AG08395 (cell line): ENCODE measurements at regions not wholly inside any gene's neighbourhood (a gene's known extent, or its start where the extent isn't known, plus 50 kb on each side); places are given as distances from the start of the nearest gene placed in this dataset.
"Not testable (repeated sequence)": the region's sequence is repeated elsewhere in the genome, so short reads cannot be mapped to it uniquely, and the experiment has no call there.

Source experiments
- DNase-seq: peaks from one replicate; pipeline ENCODE4 v3.0.0; 2012; ENCODE audit warnings: mixed read lengths, low spot score

GRCh38 chr21:20167059-20167458 lies 831.1 kb upstream of the NCAM2 start:
- no peak for DNase-seq

- DNase-seq = no peak
Measured at GRCh38 chr21:20169812-20170576, 828.2 kb upstream of the NCAM2 start.

DNA sequence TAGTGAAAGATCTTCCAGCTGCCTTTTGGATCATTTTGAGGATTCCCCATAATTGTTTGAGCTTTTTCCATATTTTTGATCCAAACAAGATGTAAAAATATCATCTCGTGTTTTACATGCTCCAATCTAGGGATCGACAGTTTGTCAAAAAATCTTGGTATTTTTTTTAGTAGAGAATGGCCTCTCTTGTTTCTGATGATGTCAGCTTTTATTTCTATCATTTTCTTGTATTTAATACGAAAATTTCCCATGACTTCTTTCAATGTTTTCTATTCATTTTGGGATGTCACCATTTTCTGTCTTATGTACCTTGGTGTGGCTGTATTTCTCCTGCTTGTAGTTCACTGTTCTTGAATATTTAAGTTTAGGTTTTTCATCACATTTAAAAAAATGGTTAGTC lies 812.0 kb upstream of the NCAM2 start:
- DNase-seq = no peak

GRCh38 chr21:20187028-20187427 lies 811.2 kb upstream of the NCAM2 start:
- no peak for DNase-seq

- not testable (repeated sequence) for DNase-seq
Measured at GRCh38 chr21:20201323-20201722, 796.9 kb upstream of the NCAM2 start.

DNA sequence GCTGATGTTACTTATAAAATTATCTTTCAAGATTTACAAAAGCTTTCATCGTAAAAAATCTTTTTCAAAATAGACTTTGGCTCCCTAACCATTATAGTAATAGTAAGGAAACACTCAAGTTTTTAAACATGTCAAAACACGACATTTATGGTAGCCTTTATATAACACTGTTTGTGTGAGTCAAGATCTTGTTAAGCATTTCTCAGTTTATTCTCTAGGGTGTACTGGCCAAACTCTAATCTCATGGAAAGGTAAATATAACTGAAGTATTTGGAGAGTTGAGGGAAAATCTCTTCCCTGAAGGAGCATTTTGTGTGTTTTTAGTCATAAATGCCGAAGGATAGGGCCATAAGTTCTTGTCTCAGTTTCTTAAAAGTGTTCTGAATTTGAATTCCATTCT lies 790.9 kb upstream of the NCAM2 start:
- DNase-seq = no peak

DNA sequence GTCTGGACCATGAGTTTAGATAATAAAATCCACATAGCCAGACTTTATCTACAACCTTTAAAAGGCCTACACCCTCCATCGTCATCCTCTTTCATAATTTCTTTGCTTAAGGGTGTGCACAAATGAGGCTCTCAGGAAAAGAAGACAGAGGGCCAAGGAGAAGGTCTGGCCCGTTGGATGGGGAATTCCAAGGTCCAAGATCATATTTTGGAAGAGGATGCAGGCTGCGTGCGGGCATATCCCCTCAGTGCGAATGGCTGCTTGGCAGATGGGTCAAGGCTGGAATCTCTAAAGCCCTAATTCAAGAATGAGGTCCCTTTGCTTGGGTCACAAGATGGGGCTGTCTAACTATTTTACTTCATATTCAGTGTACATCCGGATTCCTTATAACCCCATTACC lies 782.2 kb upstream of the NCAM2 start:
- no peak for DNase-seq

DNA sequence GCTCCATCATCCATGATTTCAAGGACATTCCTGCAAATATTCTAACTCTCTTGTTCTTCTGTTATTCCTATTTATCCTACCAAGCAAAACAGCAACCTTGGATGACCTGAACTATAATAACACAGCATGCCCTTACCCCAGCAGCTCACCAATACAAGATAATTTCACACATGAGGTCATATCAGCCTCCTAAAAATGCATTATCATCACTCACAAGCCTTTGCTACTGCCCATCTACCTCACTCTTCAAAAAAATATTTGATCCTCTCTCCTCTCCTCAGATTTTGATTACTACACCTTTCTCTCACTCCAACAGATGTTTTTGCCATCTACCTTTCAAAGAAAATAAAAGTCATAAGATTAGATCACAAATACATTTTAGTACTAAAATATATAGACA lies 777.6 kb upstream of the NCAM2 start:
- DNase-seq = no peak

- not testable (repeated sequence) for DNase-seq
Measured at GRCh38 chr21:20221981-20222380, 776.2 kb upstream of the NCAM2 start.

DNA sequence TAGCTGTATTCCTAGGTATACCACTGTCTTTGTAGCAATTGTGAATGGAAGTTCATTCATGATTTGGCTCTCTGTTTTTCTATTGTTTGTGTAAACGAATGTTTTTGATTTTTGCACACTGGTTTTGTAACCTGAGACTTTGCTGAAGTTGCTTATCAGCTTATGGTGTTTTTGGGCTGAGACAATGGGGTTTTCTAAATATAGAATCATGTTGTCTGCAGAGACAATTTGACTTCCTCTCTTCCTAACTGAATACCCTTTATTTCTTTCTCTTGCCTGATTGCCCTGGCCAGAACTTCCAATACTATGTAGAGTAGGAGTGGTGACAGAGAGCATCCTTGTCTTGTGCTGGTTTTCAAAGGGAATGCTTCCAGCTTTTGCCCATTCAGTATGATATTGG lies 761.6 kb upstream of the NCAM2 start:
- DNase-seq = not testable (repeated sequence)

DNA sequence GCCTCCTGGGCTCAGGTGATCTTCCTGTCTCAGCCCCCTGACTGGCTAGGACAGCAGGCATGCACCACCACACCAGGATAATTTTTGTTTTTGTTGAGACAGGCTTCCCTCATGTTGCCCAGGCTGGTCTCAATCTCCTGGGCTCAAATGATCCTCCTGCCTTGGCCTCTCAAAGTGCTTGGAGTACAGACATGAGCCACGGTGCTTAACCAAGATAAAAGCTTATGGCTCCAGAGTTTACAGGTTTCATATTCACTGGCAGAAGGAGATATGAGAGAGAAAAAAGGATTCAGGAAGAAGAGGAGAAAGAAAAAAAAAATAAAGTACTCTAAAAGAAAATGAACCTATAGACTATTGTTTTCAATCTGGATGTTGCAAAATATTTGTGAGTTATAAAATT lies 748.8 kb upstream of the NCAM2 start:
- no peak for DNase-seq

- no peak for DNase-seq
Measured at GRCh38 chr21:20250337-20250736, 747.9 kb upstream of the NCAM2 start.

DNA sequence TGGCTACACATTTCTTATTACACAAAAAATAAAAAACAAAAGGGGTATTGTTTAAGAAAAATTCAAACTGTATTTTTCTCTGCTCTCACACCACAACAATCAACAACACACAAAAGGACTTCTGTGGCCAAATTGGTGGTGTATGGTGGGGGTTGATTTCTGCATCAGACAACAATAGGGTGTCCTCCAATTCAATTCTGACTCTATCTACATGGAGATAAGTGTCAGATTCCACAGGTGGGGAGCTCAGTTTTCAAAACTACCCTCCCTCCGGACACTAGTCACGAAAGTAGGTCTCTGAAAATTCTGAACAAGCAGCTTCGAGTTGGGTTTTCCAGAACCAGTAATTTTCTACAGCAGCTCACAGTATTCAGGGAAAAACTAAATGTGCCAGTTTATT lies 744.9 kb upstream of the NCAM2 start:
- no peak for DNase-seq

GRCh38 chr21:20254964-20255363 lies 743.2 kb upstream of the NCAM2 start:
- DNase-seq = no peak

- no peak for DNase-seq
Measured at GRCh38 chr21:20257052-20257740, 741.0 kb upstream of the NCAM2 start.

DNA sequence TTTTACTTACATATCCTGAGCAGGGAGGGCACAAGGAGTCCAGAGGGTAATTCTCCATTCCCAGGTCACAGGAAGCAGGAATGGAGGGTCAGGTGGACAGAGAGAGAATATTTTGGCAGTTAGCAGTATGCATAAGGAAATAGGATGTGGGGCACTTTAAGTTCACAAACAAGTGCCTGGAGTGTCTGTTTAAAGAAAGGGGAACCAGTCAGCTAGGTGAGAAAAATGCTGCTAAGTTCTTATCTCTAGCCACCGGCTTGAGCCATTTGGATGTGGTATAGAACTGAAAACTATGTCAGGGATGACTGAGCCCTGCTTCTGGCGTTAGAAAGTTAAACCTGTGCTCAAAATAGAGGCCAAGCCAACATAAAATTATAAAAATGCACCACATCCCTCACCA lies 739.7 kb upstream of the NCAM2 start:
- DNase-seq = no peak

GRCh38 chr21:20259031-20259867 lies 739.0 kb upstream of the NCAM2 start:
- no peak for DNase-seq

DNA sequence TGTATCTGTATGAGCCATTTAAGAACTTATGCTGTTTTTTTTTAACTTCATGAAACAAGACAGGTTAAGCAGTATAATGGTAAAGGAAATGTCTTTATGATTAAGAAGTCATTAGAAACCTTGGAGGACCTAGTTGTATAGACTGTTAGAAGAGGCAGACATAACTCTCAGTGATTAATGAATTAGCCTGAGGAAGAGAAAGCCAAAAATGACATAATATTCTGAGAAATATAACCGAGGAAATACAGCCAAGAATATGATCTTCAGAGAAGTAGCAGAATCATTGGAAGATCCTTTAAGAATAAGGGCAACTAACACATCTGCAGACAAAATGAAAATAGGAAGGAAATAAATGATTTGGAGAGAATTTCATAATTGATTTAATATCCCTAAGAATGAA lies 738.1 kb upstream of the NCAM2 start:
- no peak for DNase-seq

DNA sequence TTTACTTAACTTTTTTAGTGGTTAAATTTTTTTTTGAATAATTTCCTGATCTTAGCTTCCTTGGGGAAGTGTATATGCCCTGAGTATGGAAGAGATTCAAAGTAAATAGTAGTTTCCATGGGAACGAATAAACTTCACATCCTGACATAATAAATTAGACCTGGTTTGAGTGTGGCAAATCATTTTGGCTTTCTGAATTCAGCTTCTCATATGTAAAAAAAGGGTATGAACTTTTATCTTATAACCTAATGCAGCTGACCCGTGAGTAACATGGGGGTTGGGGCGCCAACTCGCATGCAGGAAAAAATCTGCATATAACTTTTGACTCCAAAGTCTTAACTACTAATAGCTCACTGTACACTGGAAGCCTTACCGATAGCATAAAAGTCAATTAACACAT lies 736.8 kb upstream of the NCAM2 start:
- no peak for DNase-seq

DNA sequence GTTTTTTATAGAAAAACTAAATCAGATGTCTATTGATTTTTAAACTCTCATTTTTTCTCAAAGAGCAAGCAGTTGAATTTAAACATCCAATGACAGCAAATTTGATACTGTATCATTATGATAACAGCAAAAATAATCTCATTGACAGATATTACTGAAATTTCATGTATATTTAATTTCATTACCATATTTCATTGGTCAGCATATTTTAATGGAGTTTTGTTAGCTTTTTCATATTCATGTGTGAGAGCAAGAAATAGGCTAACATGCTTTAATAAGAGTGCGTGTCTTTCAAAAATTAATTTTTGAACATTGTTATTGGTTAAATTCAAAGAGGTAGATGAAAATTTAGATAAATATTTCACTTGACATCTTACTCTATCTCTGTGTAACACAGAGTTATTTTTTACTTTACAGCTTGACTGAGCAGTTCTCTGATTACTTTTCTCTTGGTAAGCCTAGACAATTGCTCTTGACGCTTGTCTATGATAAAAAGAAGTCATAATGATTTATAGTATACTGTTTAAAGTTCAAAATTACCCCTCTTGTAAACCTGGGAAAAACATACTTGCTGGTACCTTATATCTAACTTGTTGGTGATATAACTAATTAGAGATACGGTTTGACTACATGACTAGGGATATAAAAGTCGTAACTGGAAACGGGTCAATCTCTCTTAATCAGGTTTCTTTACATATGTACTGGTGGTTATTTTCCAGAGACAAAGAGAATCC lies 732.3 kb upstream of the NCAM2 start:
- DNase-seq = no peak

DNA sequence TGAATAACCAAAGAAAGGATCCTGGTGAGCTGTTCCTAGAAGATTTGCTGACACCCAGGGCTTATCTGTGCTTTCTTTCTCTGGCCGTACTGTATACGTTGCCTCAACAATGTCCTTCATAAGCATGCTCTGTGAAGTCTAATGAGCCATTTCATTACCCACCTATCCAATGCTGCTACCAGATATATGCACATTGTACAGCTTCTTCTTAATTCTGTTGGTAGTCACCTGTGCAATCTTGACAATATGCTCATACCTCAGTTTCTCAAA lies 731.8 kb upstream of the NCAM2 start:
- DNase-seq = no peak

GRCh38 chr21:20270365-20271055 lies 727.7 kb upstream of the NCAM2 start:
- DNase-seq = no peak
